T-helper 1 cell (primary cell): ENCODE measurements at regions not wholly inside any gene's neighbourhood (a gene's known extent, or its start where the extent isn't known, plus 50 kb on each side); places are given as distances from the start of the nearest gene placed in this dataset.
"Not testable (repeated sequence)": the region's sequence is repeated elsewhere in the genome, so short reads cannot be mapped to it uniquely, and the experiment has no call there.

ENCODE experiments used
- DNase-seq, 5 donors: peaks; one replicate each; pipeline ENCODE4 v3.0.0-alpha.2; 2012 to 2020

GRCh38 chr1:245102149-245102548 lies 52.6 kb upstream of the KIF26B start:
- not testable (repeated sequence) for DNase-seq

- DNase-seq = no peak
These were observed 55.4 kb upstream of the KIF26B start for GRCh38 chr1:245099401-245099800.

GRCh38 chr1:245098924-245099323 lies 55.9 kb upstream of the KIF26B start:
- no peak for DNase-seq

GRCh38 chr1:245096311-245097066 lies 58.3 kb upstream of the KIF26B start:
- no peak for DNase-seq

- no peak for DNase-seq
These were observed 58.9 kb upstream of the KIF26B start for GRCh38 chr1:245095903-245096302.

- no peak for DNase-seq
These were observed 59.8 kb upstream of the KIF26B start for GRCh38 chr1:245094954-245095353.

- DNase-seq = no peak
These were observed 60.7 kb upstream of the KIF26B start for GRCh38 chr1:245094092-245094491.

GRCh38 chr1:245092638-245092976 lies 62.2 kb upstream of the KIF26B start:
- no peak for DNase-seq

GRCh38 chr1:245091818-245092637 lies 62.8 kb upstream of the KIF26B start:
- no peak for DNase-seq

- no peak for DNase-seq
These were observed 63.6 kb upstream of the KIF26B start for GRCh38 chr1:245091171-245091621.

GRCh38 chr1:245090491-245091090 lies 64.2 kb upstream of the KIF26B start:
- no peak for DNase-seq

GRCh38 chr1:245087723-245088122 lies 67.1 kb upstream of the KIF26B start:
- no peak for DNase-seq

GRCh38 chr1:245086389-245086969 lies 68.3 kb upstream of the KIF26B start:
- DNase-seq = no peak

- no peak for DNase-seq
These were observed 69.2 kb upstream of the KIF26B start for GRCh38 chr1:245085508-245086095.

- no peak for DNase-seq
These were observed 70.2 kb upstream of the KIF26B start for GRCh38 chr1:245084551-245084950.

GRCh38 chr1:245079021-245079609 lies 75.7 kb upstream of the KIF26B start:
- peak in 1 of 5 donors; percentile 3 for DNase-seq

GRCh38 chr1:245074898-245075297 lies 79.9 kb upstream of the KIF26B start:
- DNase-seq = no peak

- no peak for DNase-seq
These were observed 80.5 kb upstream of the KIF26B start for GRCh38 chr1:245074232-245074747.

GRCh38 chr1:245070836-245071615 lies 83.8 kb upstream of the KIF26B start:
- no peak for DNase-seq

- DNase-seq = no peak
These were observed 87.5 kb upstream of the KIF26B start for GRCh38 chr1:245067257-245067656.

- peak in 1 of 5 donors; percentile 3 for DNase-seq
These were observed 92.0 kb upstream of the KIF26B start for GRCh38 chr1:245062741-245063305.
